A549 (cell line): ENCODE measurements at regions not wholly inside any gene's neighbourhood (a gene's known extent, or its start where the extent isn't known, plus 50 kb on each side); places are given as distances from the start of the nearest gene placed in this dataset.

Experiments used
- ATAC-seq, 2 experiments: fragments of 200-7000 bp in 1 of 2; fragments of >200 bp in 1 of 2; cut with Nextera tagmentation in 1 of 2; cut with Tn5 transposase in 1 of 2; 3 replicates each; pipeline versions ENCODE4 v1.8.0 to v1.9.1; 2018 to 2020; ENCODE audit warnings: mild to moderate bottlenecking in 1 of 2, moderate library complexity in 1 of 2
- CTCF ChIA-PET: fragments of 300-600 bp; sonication (Branson Sonifier 250); formaldehyde crosslinking; extraction: SDS; loops from one replicate; lab custom pipeline; 2021; ENCODE audit warnings: antibody characterized with exemption, inconsistent platforms; lab: Yijun Ruan, JAX
- POLR2A ChIA-PET: fragments of 350-600 bp; formaldehyde crosslinking; extraction: SDS; loops from one replicate; lab custom pipeline; 2021; ENCODE audit warnings: antibody characterized with exemption, inconsistent platforms; lab: Yijun Ruan, JAX
- DNase-seq, 2 experiments: peaks; one replicate each; pipeline versions ENCODE4 v3.0.0 to v3.0.0-alpha.2; 2011 to 2016; ENCODE audit warnings: low read depth in 1 of 2, low spot score in 1 of 2
- FAIRE-seq: peaks from 2 replicates; lab custom pipeline; 2011; peaks lifted over from hg19 to GRCh38; lab: Jason Lieb, UNC
- H3K27ac ChIP-seq, 2 experiments: fragments of >200 bp; sonication (Bioruptor Twin); formaldehyde crosslinking; 3 replicates each; pipeline ENCODE4 v1.5.1; 2016 to 2017
- H3K4me1 ChIP-seq: fragments of >200 bp; sonication (Bioruptor Twin); formaldehyde crosslinking; 3 replicates; pipeline ENCODE4 v1.6.1; 2016
- H3K4me2 ChIP-seq: fragments of >200 bp; sonication (Bioruptor Twin); formaldehyde crosslinking; 3 replicates; pipeline ENCODE4 v1.6.1; 2016
- H3K4me3 ChIP-seq: fragments of >200 bp; sonication (Bioruptor Twin); formaldehyde crosslinking; 3 replicates; pipeline ENCODE4 v1.5.1; 2016
- H3K9me3 ChIP-seq: fragments of >200 bp; sonication (Bioruptor Twin); formaldehyde crosslinking; 3 replicates; pipeline ENCODE4 v1.6.1; 2016
- CEBPB ChIP-seq, 2 experiments: fragments of >200 bp in 1 of 2; sonication (Bioruptor Twin) in 1 of 2; formaldehyde crosslinking in 1 of 2; IDR thresholded peaks; 2 replicates each; pipeline ENCODE4 v1.6.1; 2012 to 2016
- EP300 ChIP-seq, 2 experiments: fragments of >200 bp; sonication (Bioruptor Twin); formaldehyde crosslinking; IDR thresholded peaks; 2 replicates in 1 of 2; 3 replicates in 1 of 2; pipeline ENCODE4 v1.6.1; 2016 to 2017
- ESRRA ChIP-seq: fragments of 150-350 bp; IDR thresholded peaks from 2 replicates; pipeline ENCODE4 v1.6.1; 2014; ENCODE audit warnings: mild to moderate bottlenecking, low read length, borderline replicate concordance
- FOXS1 ChIP-seq: fragments of 250-450 bp; sonication (Bioruptor Pico); IDR thresholded peaks from 2 replicates; pipeline ENCODE4 v1.5.0; 2020; ENCODE audit warnings: mild to moderate bottlenecking, moderate library complexity
- HES2 ChIP-seq: fragments of >200 bp; sonication (Bioruptor Twin); formaldehyde crosslinking; IDR thresholded peaks from 2 replicates; pipeline ENCODE4 v1.6.1; 2016
- HEYL ChIP-seq: fragments of 250-450 bp; sonication (Bioruptor Pico); IDR thresholded peaks from 2 replicates; pipeline ENCODE4 v1.8.0; 2021; ENCODE audit warnings: mild to moderate bottlenecking, moderate library complexity
- HOXB5 ChIP-seq: fragments of 250-450 bp; sonication (Bioruptor Pico); IDR thresholded peaks from 2 replicates; pipeline ENCODE4 v1.5.0; 2020; ENCODE audit warnings: mild to moderate bottlenecking, moderate library complexity
- JUN ChIP-seq, 2 experiments: fragments of >200 bp; sonication (Bioruptor Twin); formaldehyde crosslinking; IDR thresholded peaks; 2 replicates in 1 of 2; 3 replicates in 1 of 2; pipeline ENCODE4 v1.6.1; 2016 to 2017
- JUNB ChIP-seq: fragments of >200 bp; sonication (Bioruptor Twin); formaldehyde crosslinking; IDR thresholded peaks from 2 replicates; pipeline ENCODE4 v1.6.1; 2016
- MAZ ChIP-seq: fragments of 150-350 bp; IDR thresholded peaks from 2 replicates; pipeline ENCODE4 v1.6.1; 2014; ENCODE audit warnings: antibody characterized with exemption, low read depth, low read length, borderline replicate concordance
- MYC ChIP-seq: IDR thresholded peaks from 2 replicates; pipeline ENCODE4 v1.6.1; 2012; ENCODE audit warnings: mild to moderate bottlenecking, inconsistent platforms, low read length, improper control_type of control experiment, borderline replicate concordance
- NFE2L2 ChIP-seq: fragments of 150-350 bp; conservative IDR thresholded peaks from 2 replicates; pipeline ENCODE4 v1.6.1; 2014; ENCODE audit warnings: low read length
- PHF8 ChIP-seq: fragments of 200-600 bp; sonication (generic); IDR thresholded peaks from 2 replicates; pipeline ENCODE4 v1.6.1; 2016; ENCODE audit warnings: low read depth, mild to moderate bottlenecking, antibody characterized with exemption, moderate library complexity, borderline replicate concordance
- POLR2AphosphoS2 ChIP-seq: conservative IDR thresholded peaks from 2 replicates; pipeline ENCODE4 v1.6.1; 2012; ENCODE audit warnings: low read length, improper control_type of control experiment, inconsistent platforms
- RAD21 ChIP-seq, 2 experiments: fragments of >200 bp in 1 of 2; sonication (Bioruptor Twin) in 1 of 2; formaldehyde crosslinking in 1 of 2; IDR thresholded peaks in 1 of 2; conservative IDR thresholded peaks in 1 of 2; 2 replicates in 1 of 2; 3 replicates in 1 of 2; pipeline ENCODE4 v1.6.1; 2012 to 2018; ENCODE audit warnings: inconsistent platforms in 1 of 2
- RCOR1 ChIP-seq: fragments of 150-350 bp; IDR thresholded peaks from 2 replicates; pipeline ENCODE4 v1.6.1; 2014; ENCODE audit warnings: antibody characterized with exemption, low read length, low read depth
- RFX5 ChIP-seq: fragments of 450-650 bp; IDR thresholded peaks from 2 replicates; pipeline ENCODE4 v1.7.1; 2014; ENCODE audit warnings: antibody characterized with exemption, mild to moderate bottlenecking, moderate library complexity
- SREBF2 ChIP-seq: fragments of 450-650 bp; IDR thresholded peaks from 2 replicates; pipeline ENCODE4 v1.6.1; 2014; ENCODE audit warnings: mild to moderate bottlenecking, moderate library complexity
- TFCP2L1 ChIP-seq: fragments of 250-450 bp; sonication (Bioruptor Pico); IDR thresholded peaks from 2 replicates; pipeline ENCODE4 v1.5.0; 2021; ENCODE audit warnings: mild to moderate bottlenecking
- TP53 ChIP-seq: fragments of 250-450 bp; sonication (Bioruptor Pico); IDR thresholded peaks from 2 replicates; pipeline ENCODE4 v1.5.0; 2021; ENCODE audit warnings: mild to moderate bottlenecking, moderate library complexity
- ZC3H11A ChIP-seq: fragments of 450-650 bp; IDR thresholded peaks from 2 replicates; pipeline ENCODE4 v1.6.1; 2014; ENCODE audit warnings: antibody characterized with exemption, mild to moderate bottlenecking
- ZNF302 ChIP-seq: fragments of 250-450 bp; sonication (Bioruptor Pico); IDR thresholded peaks from 2 replicates; pipeline ENCODE4 v1.9.0; 2021; ENCODE audit warnings: inconsistent platforms, mild to moderate bottlenecking, moderate library complexity
- ZSCAN20 ChIP-seq: fragments of 250-450 bp; sonication (Bioruptor Pico); IDR thresholded peaks from 2 replicates; pipeline ENCODE4 v1.8.0; 2022; ENCODE audit warnings: mild to moderate bottlenecking, moderate library complexity
- WGBS: methylation state at CpG from one replicate; pipeline ENCODE4 v1.1.6; 2017; ENCODE audit errors: missing lambda C conversion rate; 5-methylcytosine and 5-hydroxymethylcytosine counted together
- TF ChIP-seq, protein P1 (sequence below): fragments of >200 bp; sonication (Bioruptor Twin); formaldehyde crosslinking; IDR thresholded peaks from 3 replicates; pipeline ENCODE4 v1.5.1; 2016
- TF ChIP-seq, protein P2 (sequence below): IDR thresholded peaks from 2 replicates; pipeline ENCODE4 v1.6.1; 2012
- TF ChIP-seq, protein P3 (sequence below): fragments of >200 bp; sonication (Bioruptor Twin); formaldehyde crosslinking; IDR thresholded peaks from 3 replicates; pipeline ENCODE4 v1.6.1; 2016

DNA sequence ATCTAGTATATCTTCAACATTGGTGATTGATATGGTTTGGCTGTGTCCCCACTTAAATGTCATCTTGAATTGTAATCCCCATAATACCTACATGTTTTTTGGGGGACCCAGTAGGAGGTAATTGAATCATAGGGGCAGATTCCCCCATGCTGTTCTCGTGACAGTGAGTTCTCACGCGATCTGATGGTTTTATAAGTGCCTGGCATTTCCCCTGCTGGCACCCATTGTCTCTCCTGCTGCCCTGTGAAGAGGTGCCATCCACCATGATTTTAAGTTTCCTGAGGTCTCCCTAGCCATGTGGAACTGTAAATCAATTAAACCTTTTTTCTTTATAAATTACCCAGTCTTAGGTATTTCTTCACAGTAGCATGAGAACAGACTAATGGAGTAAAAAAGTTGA lies 1094.6 kb downstream of the ROBO2 start (continued):
- TF ChIP-seq HOXB5 (CRISPR knock-in tag) (no peak), RFX5 (no peak), CEBPB (IDR thresholded peaks at IDR 0.05) (no peak), FOXS1 (CRISPR knock-in tag) (no peak), MYC (no peak), JUNB (no peak)

DNA sequence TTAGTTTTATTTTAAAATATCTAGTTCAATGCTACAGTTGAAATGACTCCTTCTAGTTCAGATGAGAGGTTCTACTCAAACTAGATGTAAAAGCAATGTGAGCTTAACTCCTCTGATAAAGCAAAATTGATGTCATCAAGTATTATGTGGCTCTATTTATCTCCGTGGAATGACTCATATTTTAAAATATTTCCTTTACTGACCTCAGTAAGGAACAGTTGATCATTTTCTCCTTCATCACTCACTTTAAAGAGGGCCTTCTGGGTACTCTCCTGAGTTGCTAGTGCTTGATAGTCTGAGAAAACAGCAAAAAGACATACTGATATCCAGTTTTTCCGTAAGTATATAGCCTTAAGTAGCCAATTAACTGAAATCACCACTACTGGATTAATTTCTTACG lies 1099.3 kb downstream of the ROBO2 start:
- Histone ChIP-seq H3K4me3 (no peak overlapping the region), H3K9me3 (no peaks in the 10 kb centered on the region), H3K4me1 (no peaks in the 10 kb centered on the region), H3K27ac (no peak overlapping the region), H3K4me2 (no peak overlapping the region)
- no peak for FAIRE-seq
- DNase-seq: no peak
- TF ChIP-seq ESRRA (no peak), MAZ (no peak), HES2 (no peak), ZSCAN20 (CRISPR knock-in tag) (no peak), ZC3H11A (no peak), JUNB (no peak), HEYL (CRISPR knock-in tag) (no peak), PHF8 (no peak)
- ChIA-PET POLR2A (no interaction called here), CTCF (no interaction called here)
- 15% methylated on average over 3 of the region's 3 CpGs for WGBS
- ATAC-seq: no peak

GRCh38 chr3:78140274-78140673 lies 1100.4 kb downstream of the ROBO2 start:
- no peaks in the 10 kb centered on the region for H3K9me3 ChIP-seq
- ChIA-PET POLR2A (no interaction called here), CTCF (interaction anchor here (0.5 kb wide), 1 partner anchor 882 kb away, joined by 3 read pairs; no protein-coding TSS in a partner anchor)
- FAIRE-seq: no peak
- no peak for DNase-seq
- no peak for ATAC-seq
- TF ChIP-seq, protein P1, sequence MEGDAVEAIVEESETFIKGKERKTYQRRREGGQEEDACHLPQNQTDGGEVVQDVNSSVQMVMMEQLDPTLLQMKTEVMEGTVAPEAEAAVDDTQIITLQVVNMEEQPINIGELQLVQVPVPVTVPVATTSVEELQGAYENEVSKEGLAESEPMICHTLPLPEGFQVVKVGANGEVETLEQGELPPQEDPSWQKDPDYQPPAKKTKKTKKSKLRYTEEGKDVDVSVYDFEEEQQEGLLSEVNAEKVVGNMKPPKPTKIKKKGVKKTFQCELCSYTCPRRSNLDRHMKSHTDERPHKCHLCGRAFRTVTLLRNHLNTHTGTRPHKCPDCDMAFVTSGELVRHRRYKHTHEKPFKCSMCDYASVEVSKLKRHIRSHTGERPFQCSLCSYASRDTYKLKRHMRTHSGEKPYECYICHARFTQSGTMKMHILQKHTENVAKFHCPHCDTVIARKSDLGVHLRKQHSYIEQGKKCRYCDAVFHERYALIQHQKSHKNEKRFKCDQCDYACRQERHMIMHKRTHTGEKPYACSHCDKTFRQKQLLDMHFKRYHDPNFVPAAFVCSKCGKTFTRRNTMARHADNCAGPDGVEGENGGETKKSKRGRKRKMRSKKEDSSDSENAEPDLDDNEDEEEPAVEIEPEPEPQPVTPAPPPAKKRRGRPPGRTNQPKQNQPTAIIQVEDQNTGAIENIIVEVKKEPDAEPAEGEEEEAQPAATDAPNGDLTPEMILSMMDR: no peak
- no peak for TF ChIP-seq EP300 (IDR thresholded peaks at IDR 0.05)
- TF ChIP-seq, protein P2, sequence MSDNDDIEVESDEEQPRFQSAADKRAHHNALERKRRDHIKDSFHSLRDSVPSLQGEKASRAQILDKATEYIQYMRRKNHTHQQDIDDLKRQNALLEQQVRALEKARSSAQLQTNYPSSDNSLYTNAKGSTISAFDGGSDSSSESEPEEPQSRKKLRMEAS: no peak
- no peak for TF ChIP-seq RAD21 (conservative IDR thresholded peaks at IDR 0.05 in 1 of 2, IDR thresholded peaks at IDR 0.05 in 1 of 2)
- no peak for TF ChIP-seq TP53 (CRISPR knock-in tag)
- TF ChIP-seq, protein P3, sequence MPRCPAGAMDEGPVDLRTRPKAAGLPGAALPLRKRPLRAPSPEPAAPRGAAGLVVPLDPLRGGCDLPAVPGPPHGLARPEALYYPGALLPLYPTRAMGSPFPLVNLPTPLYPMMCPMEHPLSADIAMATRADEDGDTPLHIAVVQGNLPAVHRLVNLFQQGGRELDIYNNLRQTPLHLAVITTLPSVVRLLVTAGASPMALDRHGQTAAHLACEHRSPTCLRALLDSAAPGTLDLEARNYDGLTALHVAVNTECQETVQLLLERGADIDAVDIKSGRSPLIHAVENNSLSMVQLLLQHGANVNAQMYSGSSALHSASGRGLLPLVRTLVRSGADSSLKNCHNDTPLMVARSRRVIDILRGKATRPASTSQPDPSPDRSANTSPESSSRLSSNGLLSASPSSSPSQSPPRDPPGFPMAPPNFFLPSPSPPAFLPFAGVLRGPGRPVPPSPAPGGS: no peak
- no peak for TF ChIP-seq NFE2L2
- TF ChIP-seq CEBPB (IDR thresholded peaks at IDR 0.05): no peak
- no peak for TF ChIP-seq POLR2AphosphoS2
- no peak for TF ChIP-seq JUN (IDR thresholded peaks at IDR 0.05)
- TF ChIP-seq RCOR1: no peak
- TF ChIP-seq TFCP2L1 (CRISPR knock-in tag): no peak
- TF ChIP-seq HEYL (CRISPR knock-in tag): no peak
- no peak for TF ChIP-seq ZNF302 (CRISPR knock-in tag)
- TF ChIP-seq MAZ: no peak
- TF ChIP-seq SREBF2: no peak
- H3K27ac ChIP-seq: no peak overlapping the region
- no peak overlapping the region for H3K4me3 ChIP-seq
- no peaks in the 10 kb centered on the region for H3K4me1 ChIP-seq
- H3K4me2 ChIP-seq: no peak overlapping the region
- WGBS: 80% methylated on average over 3 of the region's 3 CpGs
